GM19372 (cell line): ENCODE measurements at regions not wholly inside any gene's neighbourhood (a gene's known extent, or its start where the extent isn't known, plus 50 kb on each side); places are given as distances from the start of the nearest gene placed in this dataset.
A peak's percentile ranks its signal among the peaks of the same experiment; 100 is the strongest.

ENCODE experiments used
- ATAC-seq: cut with Tn5 transposase; IDR thresholded peaks from one replicate; pipeline ENCODE4 v1.9.1; 2021; ENCODE audit warnings: mild to moderate bottlenecking, low read depth, moderate library complexity; ENCODE audit not compliant: unreplicated experiment

DNA sequence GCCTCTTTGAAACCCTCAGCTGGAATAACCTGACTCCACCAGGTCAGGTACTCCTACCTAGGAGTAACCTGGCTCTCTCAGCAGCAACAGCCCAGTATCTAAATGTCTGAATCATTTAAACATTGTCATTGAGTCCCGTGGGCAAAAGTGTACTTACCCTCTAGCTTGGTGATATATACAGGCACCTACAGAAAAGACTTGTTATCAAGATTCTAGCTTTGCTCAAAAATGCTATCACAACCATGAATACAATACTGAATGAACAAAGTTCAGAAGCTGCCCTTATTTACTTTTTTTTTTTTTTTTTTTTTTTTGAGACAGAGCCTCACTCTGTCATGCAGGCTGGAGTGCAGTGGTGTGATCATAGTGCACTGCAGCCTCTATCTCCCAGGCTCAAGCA, 268.2 kb downstream of the ZNF608 start:
- no peak for ATAC-seq

GRCh38 chr5:124477577-124477976, 268.9 kb downstream of the ZNF608 start:
- ATAC-seq, result no peak

GRCh38 chr5:124477062-124477461, 269.4 kb downstream of the ZNF608 start:
- no peak for ATAC-seq

DNA sequence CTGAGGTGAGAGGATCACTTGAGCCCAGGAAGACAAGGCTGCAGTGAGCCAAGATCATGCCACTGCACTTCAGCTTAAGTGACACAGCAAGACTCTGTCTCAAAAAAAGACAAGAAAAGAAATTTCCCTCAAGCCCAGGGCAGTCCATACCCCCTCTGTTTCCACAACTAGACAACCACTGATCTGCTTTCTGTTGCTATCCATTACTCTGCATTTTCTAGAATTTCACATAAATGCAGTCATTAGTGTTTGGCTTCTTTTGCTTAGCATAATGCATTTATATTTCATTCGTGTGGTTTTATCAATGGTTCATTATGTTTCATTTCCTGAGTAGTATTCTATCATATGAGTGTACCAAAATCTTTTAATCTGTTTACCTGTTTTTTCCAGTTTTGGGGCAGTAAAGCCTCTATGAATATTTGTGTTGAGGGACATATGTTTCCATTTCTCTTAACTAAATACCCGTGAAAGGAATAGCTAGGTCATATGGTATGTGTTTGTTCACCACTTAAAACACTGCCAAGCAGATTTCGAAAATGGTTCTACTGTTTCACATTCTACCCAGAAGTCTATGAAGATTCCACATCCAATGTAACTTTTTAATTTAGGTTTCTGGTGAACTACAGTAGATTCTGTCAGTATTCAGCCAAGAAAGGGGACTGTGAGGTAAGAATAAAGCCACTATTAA, 271.8 kb downstream of the ZNF608 start:
- no peak for ATAC-seq

DNA sequence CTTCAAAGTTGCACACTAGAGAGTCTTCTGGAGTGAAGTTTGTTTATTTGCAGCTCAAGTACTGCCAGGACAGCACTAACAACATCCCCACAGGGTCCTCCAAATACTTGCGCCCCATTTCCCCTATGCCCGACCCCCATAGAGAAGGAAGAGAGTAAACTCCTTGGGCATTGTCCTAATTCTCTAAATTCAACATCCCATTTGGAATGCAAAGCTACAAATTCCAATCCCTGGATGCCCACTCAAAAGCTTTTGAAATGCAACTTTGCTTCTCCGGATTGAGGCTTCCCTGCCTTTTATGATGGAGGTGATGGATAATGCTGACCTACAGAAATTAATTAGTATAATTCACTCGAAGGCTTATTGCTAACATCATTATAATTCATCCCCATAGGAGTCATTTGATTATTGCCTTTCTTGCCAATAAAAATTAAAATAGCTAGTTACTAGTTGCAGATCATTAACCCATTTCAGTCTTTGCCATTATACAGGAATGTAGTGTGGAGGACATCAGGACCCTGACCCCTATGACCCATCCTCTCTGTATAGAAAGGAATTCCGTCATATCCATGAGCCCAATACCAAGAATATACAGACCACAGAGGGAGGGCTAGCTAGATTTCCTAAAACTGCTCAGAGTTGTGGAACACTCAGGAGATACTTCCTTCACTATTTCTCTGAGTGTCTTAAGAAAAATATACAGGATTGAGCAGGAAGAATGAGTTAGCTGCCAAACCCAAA, 277.6 kb downstream of the ZNF608 start:
- ATAC-seq, result no peak

GRCh38 chr5:124467745-124468144, 278.7 kb downstream of the ZNF608 start:
- no peak for ATAC-seq

GRCh38 chr5:124466011-124466410, 280.4 kb downstream of the ZNF608 start:
- no peak for ATAC-seq

- no peak for ATAC-seq
Measured at GRCh38 chr5:124463851-124464250, 282.6 kb downstream of the ZNF608 start.

DNA sequence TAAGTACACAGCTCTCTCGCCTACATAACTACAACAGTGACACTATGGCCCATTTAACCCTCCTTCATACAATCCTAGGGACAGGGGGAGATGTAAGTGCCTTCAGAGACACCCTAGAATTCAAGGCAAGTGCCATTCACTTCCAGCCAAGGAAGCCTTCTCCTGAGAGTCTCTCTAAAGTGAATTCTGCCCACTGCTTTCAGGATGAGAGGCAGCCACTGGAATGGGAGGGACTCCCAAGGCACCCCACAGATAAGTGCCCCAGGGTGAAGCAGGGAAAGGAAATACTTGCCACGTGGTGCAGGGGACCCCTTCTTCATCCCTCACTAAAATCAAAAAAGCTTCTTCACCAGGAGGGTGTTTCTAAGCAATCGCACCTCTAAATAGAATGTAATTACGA, 283.7 kb downstream of the ZNF608 start:
- no peak for ATAC-seq

GRCh38 chr5:124461941-124462340, 284.5 kb downstream of the ZNF608 start:
- ATAC-seq, result no peak

GRCh38 chr5:124461157-124461556, 285.3 kb downstream of the ZNF608 start:
- ATAC-seq, result no peak

DNA sequence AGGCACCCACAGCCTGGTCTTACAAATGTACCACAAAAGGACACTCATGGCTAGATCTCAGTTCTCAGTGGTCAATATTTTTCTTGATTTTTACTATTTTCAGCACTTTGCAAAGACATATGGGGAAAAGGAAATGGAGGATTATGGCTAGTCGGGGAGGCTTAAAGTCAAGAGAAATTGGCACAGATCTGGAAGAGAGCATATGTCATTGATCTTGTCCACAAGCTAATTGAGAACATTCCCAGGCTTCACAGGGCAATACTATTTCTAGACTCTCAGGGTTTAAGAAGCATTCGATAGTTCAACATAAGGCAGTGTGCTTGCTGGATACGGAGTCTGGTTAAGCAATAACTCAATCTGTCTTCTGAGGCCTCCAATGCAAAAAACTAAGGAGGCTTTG, 285.8 kb downstream of the ZNF608 start:
- ATAC-seq, result no peak

DNA sequence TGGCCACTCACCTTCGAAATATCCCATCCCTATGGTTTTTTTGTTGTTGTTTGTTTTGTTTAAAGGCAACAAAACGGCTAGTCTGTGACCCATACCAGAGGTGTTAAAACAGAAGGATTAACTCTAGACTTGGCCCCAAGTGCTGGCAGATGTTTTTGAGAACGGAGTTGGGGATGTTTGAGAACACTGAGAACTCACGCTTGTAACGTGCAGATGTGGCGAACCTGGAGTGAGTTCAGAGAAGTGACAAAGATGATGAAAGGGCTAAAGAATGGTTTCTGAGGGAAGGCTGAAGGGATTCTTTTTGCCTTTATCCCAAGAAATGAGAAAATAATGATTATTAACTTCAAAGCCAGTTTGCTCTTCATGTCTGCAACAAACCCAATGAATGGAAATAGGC, 286.5 kb downstream of the ZNF608 start:
- no peak for ATAC-seq

GRCh38 chr5:124457901-124458300, 288.5 kb downstream of the ZNF608 start:
- ATAC-seq, result no peak

- ATAC-seq, result no peak
Measured at GRCh38 chr5:124457101-124457500, 289.3 kb downstream of the ZNF608 start.

DNA sequence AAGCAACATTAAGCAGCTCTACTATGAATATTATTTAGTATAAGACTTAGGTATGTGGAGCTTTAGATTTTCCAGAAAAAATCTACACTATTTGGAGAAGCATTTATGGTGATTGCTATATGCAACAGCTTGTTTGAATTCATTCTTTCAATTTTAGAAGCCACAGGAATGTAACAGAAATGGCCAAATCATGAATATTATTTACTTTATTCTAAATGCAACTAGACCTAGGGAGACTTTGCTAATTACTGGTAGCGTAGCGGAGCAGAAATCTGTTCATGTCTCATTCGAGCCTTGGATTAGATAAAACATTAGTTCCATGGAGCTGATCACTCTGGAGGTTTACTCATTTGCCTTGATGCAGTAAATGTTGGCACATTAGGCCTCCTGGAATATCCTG, 290.2 kb downstream of the ZNF608 start:
- ATAC-seq, result no peak

DNA sequence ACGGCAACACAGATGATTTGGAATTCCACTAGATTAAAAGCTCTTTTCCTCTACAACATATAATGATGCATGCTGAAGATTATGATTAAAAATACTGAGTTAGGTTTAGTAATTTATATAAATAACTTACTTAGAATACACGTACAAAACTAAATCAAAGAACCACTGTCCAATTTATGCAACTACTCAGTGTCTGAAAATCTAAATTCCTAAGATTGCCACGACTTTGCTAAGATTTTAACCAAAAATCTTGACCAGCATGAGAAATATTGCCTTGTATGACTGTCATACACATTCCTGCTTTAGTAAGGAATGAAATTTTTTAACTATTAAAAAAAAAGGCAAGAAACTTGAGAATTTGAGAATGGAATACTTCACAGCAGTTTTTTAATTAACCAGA, 292.4 kb downstream of the ZNF608 start:
- ATAC-seq, result no peak

- ATAC-seq, result peak; percentile 94
Measured at GRCh38 chr5:124453221-124454051, 293.0 kb downstream of the ZNF608 start.

DNA sequence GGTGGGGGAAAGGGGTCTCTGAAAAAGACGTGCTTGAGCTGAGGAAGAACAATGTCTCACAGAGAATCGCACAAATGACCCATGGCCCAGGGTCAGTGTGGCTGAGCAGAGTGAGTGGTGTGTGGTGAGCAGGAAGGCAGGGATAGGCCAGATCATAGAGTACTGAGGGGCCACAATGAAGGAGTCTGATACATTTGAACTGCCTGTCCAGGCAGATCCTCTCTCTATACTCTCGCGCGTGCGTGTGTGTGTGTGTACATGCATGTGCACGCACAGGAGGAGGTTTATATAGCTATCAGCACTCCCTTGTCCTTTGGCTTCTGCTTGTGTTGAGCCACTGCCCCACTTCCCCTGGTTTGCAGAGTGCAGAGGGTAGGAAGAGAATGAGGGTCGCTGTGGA, 294.0 kb downstream of the ZNF608 start:
- no peak for ATAC-seq

GRCh38 chr5:124451721-124452383, 294.6 kb downstream of the ZNF608 start:
- no peak for ATAC-seq

DNA sequence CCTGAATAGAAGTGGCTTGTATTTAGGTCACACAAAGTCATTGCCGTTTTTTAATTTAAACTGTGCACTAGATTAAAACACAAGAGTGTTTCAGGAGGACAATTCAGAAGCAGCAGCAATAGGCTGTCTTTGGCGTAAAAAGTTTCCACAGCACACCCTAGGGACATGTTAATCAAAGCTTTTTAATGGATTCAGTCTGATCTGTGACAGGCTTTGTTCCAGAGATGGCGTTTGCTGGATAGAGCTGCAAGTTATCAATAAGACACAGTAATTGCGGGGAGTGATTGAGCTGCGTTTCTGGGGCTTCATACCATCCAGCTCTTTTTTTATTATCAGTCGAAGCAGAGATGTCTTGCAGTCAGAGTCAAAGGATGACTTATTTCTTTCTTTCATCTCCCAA, 300.3 kb downstream of the ZNF608 start:
- ATAC-seq, result no peak
